Astrocyte of the spinal cord (primary cell): ENCODE measurements at regions not wholly inside any gene's neighbourhood (a gene's known extent, or its start where the extent isn't known, plus 50 kb on each side); places are given as distances from the start of the nearest gene placed in this dataset.

Source experiments
- DNase-seq: peaks from one replicate; pipeline ENCODE4 v3.0.0; 2011; ENCODE audit warnings: low read depth, low spot score
- H3K4me3 ChIP-seq: 2 replicates; pipeline ENCODE4 v1.5.1; 2011; ENCODE audit warnings: low read depth, mild to moderate bottlenecking, low read length, moderate library complexity
- CTCF ChIP-seq: IDR thresholded peaks from 2 replicates; pipeline ENCODE4 v1.5.1; 2012; ENCODE audit warnings: low read depth, mild to moderate bottlenecking, low read length, inconsistent platforms
- in situ Hi-C: cut with HindIII; loops from 2 replicates; pipeline ENCODE4 v1.10.0; 2017; ENCODE audit warnings: low sequenced_read_pairs

- no peak for DNase-seq
- no peak for TF ChIP-seq CTCF
- in situ Hi-C loops, result no loop called here
- H3K4me3 ChIP-seq, result no peak overlapping the region
Observed at GRCh38 chr3:182690172-182690571, 103.1 kb upstream of the ATP11B start.

- in situ Hi-C loops, result no loop called here
- DNase-seq, result no peak
- H3K4me3 ChIP-seq, result no peak overlapping the region
- no peak for TF ChIP-seq CTCF
Observed at GRCh38 chr3:182692021-182692420, 101.3 kb upstream of the ATP11B start.

GRCh38 chr3:182692695-182693094 lies 100.6 kb upstream of the ATP11B start:
- in situ Hi-C loops, result no loop called here
- no peak overlapping the region for H3K4me3 ChIP-seq
- TF ChIP-seq CTCF, result no peak
- DNase-seq, result no peak

GRCh38 chr3:182693723-182694122 lies 99.6 kb upstream of the ATP11B start:
- DNase-seq, result no peak
- TF ChIP-seq CTCF, result no peak
- no peak overlapping the region for H3K4me3 ChIP-seq
- in situ Hi-C loops, result no loop called here

GRCh38 chr3:182696916-182697315 lies 96.4 kb upstream of the ATP11B start:
- no peak for DNase-seq
- no peak for TF ChIP-seq CTCF
- in situ Hi-C loops, result no loop called here
- no peak overlapping the region for H3K4me3 ChIP-seq

- TF ChIP-seq CTCF, result no peak
- DNase-seq, result no peak
- no peak overlapping the region for H3K4me3 ChIP-seq
- in situ Hi-C loops, result no loop called here
Observed at GRCh38 chr3:182697345-182697919, 95.9 kb upstream of the ATP11B start.

- in situ Hi-C loops, result no loop called here
- H3K4me3 ChIP-seq, result no peak overlapping the region
- no peak for TF ChIP-seq CTCF
- DNase-seq, result no peak
Observed at GRCh38 chr3:182698078-182698477, 95.2 kb upstream of the ATP11B start.
